ENCODE measurements at regions not wholly inside any gene's neighbourhood (a gene's known extent, or its start where the extent isn't known, plus 50 kb on each side); places are given as distances from the start of the nearest gene placed in this dataset.
"Not testable (repeated sequence)": the region's sequence is repeated elsewhere in the genome, so short reads cannot be mapped to it uniquely, and the experiment has no call there.

GRCh38 chr12:63362791-63363190, 211.8 kb upstream of the AVPR1A start:
- no peak for TF ChIP-seq CTCF (IDR thresholded peaks at IDR 0.05; ENCODE audit: insufficient read depth, low read length)
- no peak for DNase-seq (ENCODE audit: low read depth)
- no peak overlapping the region for H3K4me3 ChIP-seq (ENCODE audit: low read depth, low read length)

- no peak for DNase-seq (ENCODE audit: low read depth)
- H3K4me3 ChIP-seq (ENCODE audit: low read depth, low read length): no peak overlapping the region
- no peak for TF ChIP-seq CTCF (IDR thresholded peaks at IDR 0.05; ENCODE audit: insufficient read depth, low read length)
Measured at GRCh38 chr12:63362166-63362565, 211.2 kb upstream of the AVPR1A start.

- no peak for DNase-seq (ENCODE audit: low read depth)
- H3K4me3 ChIP-seq (ENCODE audit: low read depth, low read length): no peak overlapping the region
- no peak for TF ChIP-seq CTCF (IDR thresholded peaks at IDR 0.05; ENCODE audit: insufficient read depth, low read length)
Measured at GRCh38 chr12:63354969-63355368, 204.0 kb upstream of the AVPR1A start.

- DNase-seq (ENCODE audit: low read depth): no peak
- TF ChIP-seq CTCF (IDR thresholded peaks at IDR 0.05; ENCODE audit: insufficient read depth, low read length): no peak
- H3K4me3 ChIP-seq (ENCODE audit: low read depth, low read length): no peak overlapping the region
Measured at GRCh38 chr12:63353559-63353958, 202.6 kb upstream of the AVPR1A start.

GRCh38 chr12:63351370-63351769, 200.4 kb upstream of the AVPR1A start:
- no peak for TF ChIP-seq CTCF (IDR thresholded peaks at IDR 0.05; ENCODE audit: insufficient read depth, low read length)
- no peak overlapping the region for H3K4me3 ChIP-seq (ENCODE audit: low read depth, low read length)
- DNase-seq (ENCODE audit: low read depth): no peak

- no peak for DNase-seq (ENCODE audit: low read depth)
Measured at GRCh38 chr12:63348556-63348955, 197.6 kb upstream of the AVPR1A start.

GRCh38 chr12:63337158-63337557, 186.2 kb upstream of the AVPR1A start:
- DNase-seq (ENCODE audit: low read depth); H3K4me3 ChIP-seq (ENCODE audit: low read depth, low read length): not testable (repeated sequence)

More at GRCh38 chr12:63348556-63348955, 197.6 kb upstream of the AVPR1A start:
- no peak overlapping the region for H3K4me3 ChIP-seq (ENCODE audit: low read depth, low read length)
- no peak for TF ChIP-seq CTCF (IDR thresholded peaks at IDR 0.05; ENCODE audit: insufficient read depth, low read length)

All from fibroblast of the aortic adventitia (primary cell).